ENCODE measurements at regions not wholly inside any gene's neighbourhood (a gene's known extent, or its start where the extent isn't known, plus 50 kb on each side); places are given as distances from the start of the nearest gene placed in this dataset.
"Not testable (repeated sequence)": the region's sequence is repeated elsewhere in the genome, so short reads cannot be mapped to it uniquely, and the experiment has no call there.

GRCh38 chr5:57938174-57938557, 455.6 kb upstream of the ACTBL2 start:
- H3K27ac Mint-ChIP-seq = no peak overlapping the region
- peaks cover 16% of the 10 kb centered on the region for H3K27me3 Mint-ChIP-seq
- H3K4me3 Mint-ChIP-seq = no peak overlapping the region
- no peaks in the 10 kb centered on the region for H3K36me3 Mint-ChIP-seq (ENCODE audit: low read depth)
- no peak for ATAC-seq (replicated peaks)
- H3K9me3 Mint-ChIP-seq = peaks cover 8% of the 10 kb centered on the region
- no peaks in the 10 kb centered on the region for H3K4me1 Mint-ChIP-seq

DNA sequence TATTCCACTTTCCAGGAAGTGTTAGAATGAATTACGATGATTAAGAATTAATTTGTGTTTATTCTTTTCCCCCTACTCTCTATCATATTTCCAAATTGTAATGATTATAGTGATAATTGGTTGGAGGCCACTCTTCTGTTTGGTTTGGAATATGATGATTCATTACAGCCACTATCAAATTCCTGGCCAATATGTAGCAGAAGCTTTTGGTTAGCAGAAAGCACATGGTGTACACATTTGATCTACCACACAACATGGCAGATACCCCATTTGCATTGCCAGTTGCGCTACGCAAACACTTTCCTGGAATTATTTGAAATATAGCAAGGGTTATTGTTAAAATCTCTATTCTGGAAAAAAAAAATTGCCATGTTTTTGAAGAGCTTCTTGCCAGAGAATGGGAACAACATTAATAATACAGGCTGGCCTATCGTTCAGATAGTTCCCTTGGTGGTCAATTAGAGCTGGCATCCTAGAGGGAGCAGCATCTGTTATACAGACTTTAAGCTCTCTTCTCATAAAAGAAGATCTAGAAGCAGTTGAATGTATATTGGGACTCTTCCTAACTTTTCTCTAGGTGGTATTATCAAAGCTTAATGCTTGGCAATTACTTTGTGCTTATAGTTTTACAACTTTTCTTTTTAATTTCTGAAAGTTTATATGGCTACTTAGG, 455.0 kb upstream of the ACTBL2 start:
- peaks cover 16% of the 10 kb centered on the region for H3K27me3 Mint-ChIP-seq
- no peak overlapping the region for H3K4me3 Mint-ChIP-seq
- no peaks in the 10 kb centered on the region for H3K36me3 Mint-ChIP-seq (ENCODE audit: low read depth)
- no peaks in the 10 kb centered on the region for H3K4me1 Mint-ChIP-seq
- no peak overlapping the region for H3K27ac Mint-ChIP-seq
- peaks cover 8% of the 10 kb centered on the region for H3K9me3 Mint-ChIP-seq
- no peak for ATAC-seq (replicated peaks)

- no peak for ATAC-seq (replicated peaks)
- peaks cover 16% of the 10 kb centered on the region for H3K27me3 Mint-ChIP-seq
- peaks cover 8% of the 10 kb centered on the region for H3K9me3 Mint-ChIP-seq
- H3K4me1 Mint-ChIP-seq = no peaks in the 10 kb centered on the region
- no peak overlapping the region for H3K4me3 Mint-ChIP-seq
- no peaks in the 10 kb centered on the region for H3K36me3 Mint-ChIP-seq (ENCODE audit: low read depth)
- no peak overlapping the region for H3K27ac Mint-ChIP-seq
Measured at GRCh38 chr5:57937025-57937424, 454.4 kb upstream of the ACTBL2 start.

- no peak for ATAC-seq (replicated peaks)
- H3K9me3 Mint-ChIP-seq = no peaks in the 10 kb centered on the region
- H3K4me3 Mint-ChIP-seq = no peak overlapping the region
- no peak overlapping the region for H3K27ac Mint-ChIP-seq
- H3K4me1 Mint-ChIP-seq = no peaks in the 10 kb centered on the region
- H3K27me3 Mint-ChIP-seq = peaks cover 8% of the 10 kb centered on the region
- no peaks in the 10 kb centered on the region for H3K36me3 Mint-ChIP-seq (ENCODE audit: low read depth)
Measured at GRCh38 chr5:57932761-57933160, 450.1 kb upstream of the ACTBL2 start.

DNA sequence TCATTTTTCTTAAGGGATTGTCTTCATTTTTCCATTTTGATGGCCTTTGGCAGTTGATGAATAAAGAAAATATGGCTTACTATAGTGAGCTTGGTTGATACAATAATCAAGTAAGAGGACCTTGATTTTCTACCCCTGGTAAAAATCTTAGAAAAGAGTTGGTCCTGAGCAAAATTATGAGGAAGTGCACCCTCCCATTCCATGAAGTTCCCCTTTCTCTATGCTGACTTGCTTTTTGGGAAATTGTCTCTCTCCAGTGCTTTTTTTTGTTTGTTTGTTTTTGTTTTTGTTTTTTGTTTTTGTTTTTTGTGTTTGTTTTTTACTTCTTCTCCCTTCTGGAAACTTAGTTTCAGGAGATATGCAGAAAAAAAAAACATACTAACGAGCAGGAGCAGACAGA, 449.2 kb upstream of the ACTBL2 start:
- H3K4me1 Mint-ChIP-seq = no peaks in the 10 kb centered on the region
- H3K27me3 Mint-ChIP-seq = peaks cover 8% of the 10 kb centered on the region
- H3K36me3 Mint-ChIP-seq (ENCODE audit: low read depth) = no peaks in the 10 kb centered on the region
- H3K9me3 Mint-ChIP-seq = no peaks in the 10 kb centered on the region
- H3K27ac Mint-ChIP-seq = no peak overlapping the region
- ATAC-seq (replicated peaks) = no peak
- H3K4me3 Mint-ChIP-seq = no peak overlapping the region

- Mint-ChIP-seq H3K4me3 (no peak overlapping the region), H3K4me1 (no peaks in the 10 kb centered on the region), H3K9me3 (no peaks in the 10 kb centered on the region), H3K27ac (no peak overlapping the region), H3K36me3 (ENCODE audit: low read depth) (no peaks in the 10 kb centered on the region), H3K27me3 (peaks cover 8% of the 10 kb centered on the region)
- no peak for ATAC-seq (replicated peaks)
Measured at GRCh38 chr5:57931352-57931751, 448.7 kb upstream of the ACTBL2 start.

GRCh38 chr5:57929271-57929670, 446.7 kb upstream of the ACTBL2 start:
- Mint-ChIP-seq H3K36me3 (ENCODE audit: low read depth) (no peaks in the 10 kb centered on the region), H3K4me3 (no peak overlapping the region), H3K4me1 (no peaks in the 10 kb centered on the region), H3K27ac (no peak overlapping the region), H3K27me3 (peaks cover under 1% of the 10 kb centered on the region), H3K9me3 (no peaks in the 10 kb centered on the region)
- ATAC-seq (replicated peaks) = no peak

GRCh38 chr5:57923094-57923493, 440.5 kb upstream of the ACTBL2 start:
- H3K27ac Mint-ChIP-seq; H3K4me3 Mint-ChIP-seq; H3K4me1 Mint-ChIP-seq; H3K36me3 Mint-ChIP-seq (ENCODE audit: low read depth); H3K9me3 Mint-ChIP-seq; H3K27me3 Mint-ChIP-seq; ATAC-seq (replicated peaks): not testable (repeated sequence)

- no peak for ATAC-seq (replicated peaks)
- H3K4me3 Mint-ChIP-seq = no peak overlapping the region
- no peaks in the 10 kb centered on the region for H3K36me3 Mint-ChIP-seq (ENCODE audit: low read depth)
- no peaks in the 10 kb centered on the region for H3K4me1 Mint-ChIP-seq
- peaks cover 4% of the 10 kb centered on the region for H3K27me3 Mint-ChIP-seq
- H3K9me3 Mint-ChIP-seq = no peaks in the 10 kb centered on the region
- no peak overlapping the region for H3K27ac Mint-ChIP-seq
Measured at GRCh38 chr5:57917004-57917403, 434.4 kb upstream of the ACTBL2 start.

DNA sequence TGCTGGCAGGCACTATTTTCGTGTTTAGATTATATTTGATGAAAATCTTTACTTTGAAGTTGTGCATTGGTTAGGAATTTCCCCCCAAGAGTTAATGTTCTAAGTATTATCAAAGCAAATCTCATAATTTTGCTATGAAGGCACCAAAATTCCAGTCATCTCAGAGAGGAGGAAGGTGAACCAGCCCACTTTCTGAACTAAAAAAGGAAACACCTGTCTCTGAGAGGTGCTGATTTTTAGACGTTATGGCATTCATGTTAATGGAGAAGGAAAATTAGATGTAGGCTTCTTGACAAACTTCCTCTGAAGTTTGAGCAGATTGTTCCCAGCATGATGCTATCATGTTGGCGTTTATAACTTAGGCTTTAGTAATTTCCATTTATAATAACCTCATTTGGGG, 432.9 kb upstream of the ACTBL2 start:
- H3K27ac Mint-ChIP-seq = no peak overlapping the region
- no peaks in the 10 kb centered on the region for H3K4me1 Mint-ChIP-seq
- H3K9me3 Mint-ChIP-seq = no peaks in the 10 kb centered on the region
- no peaks in the 10 kb centered on the region for H3K36me3 Mint-ChIP-seq (ENCODE audit: low read depth)
- no peak overlapping the region for H3K4me3 Mint-ChIP-seq
- H3K27me3 Mint-ChIP-seq = no peaks in the 10 kb centered on the region
- no peak for ATAC-seq (replicated peaks)

- Mint-ChIP-seq H3K36me3 (ENCODE audit: low read depth) (no peaks in the 10 kb centered on the region), H3K27ac (no peak overlapping the region), H3K4me3 (no peak overlapping the region), H3K4me1 (no peaks in the 10 kb centered on the region), H3K27me3 (no peaks in the 10 kb centered on the region), H3K9me3 (no peaks in the 10 kb centered on the region)
- no peak for ATAC-seq (replicated peaks)
Measured at GRCh38 chr5:57911438-57911837, 428.8 kb upstream of the ACTBL2 start.

GRCh38 chr5:57906671-57907070, 424.1 kb upstream of the ACTBL2 start:
- no peak overlapping the region for H3K27ac Mint-ChIP-seq
- H3K27me3 Mint-ChIP-seq = peaks cover 8% of the 10 kb centered on the region
- H3K9me3 Mint-ChIP-seq = no peaks in the 10 kb centered on the region
- H3K4me3 Mint-ChIP-seq = no peak overlapping the region
- no peaks in the 10 kb centered on the region for H3K36me3 Mint-ChIP-seq (ENCODE audit: low read depth)
- ATAC-seq (replicated peaks) = no peak
- H3K4me1 Mint-ChIP-seq = no peaks in the 10 kb centered on the region

DNA sequence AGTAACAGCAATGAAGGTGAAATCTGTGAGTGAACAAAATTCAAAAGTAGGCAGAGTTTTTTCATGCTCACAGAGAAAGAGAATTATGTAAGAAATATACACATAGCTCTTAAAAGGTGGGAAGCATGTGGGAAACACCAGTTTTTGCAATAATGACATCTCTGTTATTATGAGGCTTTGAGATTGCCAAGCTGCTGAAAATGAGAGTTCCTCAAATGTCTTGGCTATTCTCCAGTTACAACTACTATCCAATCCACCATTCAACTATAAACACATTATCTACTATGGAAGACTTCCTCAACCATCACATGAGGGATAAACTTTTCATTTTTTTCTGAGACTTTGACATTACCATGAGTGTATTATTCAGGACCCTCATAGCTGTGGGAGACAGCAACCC, 420.8 kb upstream of the ACTBL2 start:
- H3K9me3 Mint-ChIP-seq = no peaks in the 10 kb centered on the region
- no peak for ATAC-seq (replicated peaks)
- H3K36me3 Mint-ChIP-seq (ENCODE audit: low read depth) = no peaks in the 10 kb centered on the region
- H3K4me3 Mint-ChIP-seq = no peak overlapping the region
- H3K27me3 Mint-ChIP-seq = peaks cover 11% of the 10 kb centered on the region
- no peak overlapping the region for H3K27ac Mint-ChIP-seq
- no peaks in the 10 kb centered on the region for H3K4me1 Mint-ChIP-seq

DNA sequence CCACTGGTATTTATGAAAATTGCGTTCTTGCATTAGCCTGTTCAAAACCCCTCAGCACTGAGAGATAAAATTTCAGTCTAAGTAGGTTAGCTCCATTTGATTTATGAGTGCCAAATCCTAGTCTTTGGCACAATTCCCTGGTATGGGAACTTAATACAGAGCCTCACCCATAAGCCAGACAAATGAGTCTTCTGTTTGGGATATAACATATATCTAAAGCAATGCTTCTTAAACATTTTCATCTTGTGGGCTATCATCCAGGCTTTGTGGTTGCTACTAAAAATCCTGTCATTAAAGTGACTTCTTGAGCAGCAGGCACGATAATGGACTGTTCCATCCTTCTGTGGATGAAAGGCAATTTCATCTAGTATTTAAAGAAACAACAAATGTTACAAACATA, 419.5 kb upstream of the ACTBL2 start:
- no peak overlapping the region for H3K27ac Mint-ChIP-seq

DNA sequence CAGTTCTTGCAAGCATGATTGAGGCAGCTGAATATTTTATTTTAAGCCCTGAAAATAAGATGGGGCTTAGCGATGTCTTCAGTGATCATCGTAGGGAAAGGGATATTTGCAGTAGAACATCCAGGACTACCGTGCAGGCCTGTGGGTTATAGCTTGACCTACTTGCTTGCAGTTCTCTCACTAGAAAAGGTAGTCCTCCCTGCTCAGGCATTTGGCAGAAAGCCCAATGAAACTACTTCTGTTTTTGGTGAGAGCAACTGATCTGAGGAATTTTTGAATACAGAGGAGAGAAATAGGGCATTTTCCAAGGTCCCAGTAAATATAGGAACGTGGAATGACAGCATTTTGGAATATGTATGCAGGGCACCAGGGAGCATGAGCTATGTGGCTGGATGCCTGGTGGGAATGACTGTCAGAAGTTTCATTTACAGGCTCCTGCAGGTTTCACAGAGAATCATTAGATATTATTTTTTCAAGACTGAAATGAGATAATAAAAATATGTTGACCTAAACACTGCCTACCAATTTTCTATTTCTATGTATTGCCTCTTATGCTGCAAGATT, 417.9 kb upstream of the ACTBL2 start:
- no peaks in the 10 kb centered on the region for H3K36me3 Mint-ChIP-seq (ENCODE audit: low read depth)
- H3K27me3 Mint-ChIP-seq = peaks cover 11% of the 10 kb centered on the region
- ATAC-seq (replicated peaks) = no peak
- H3K4me3 Mint-ChIP-seq = no peak overlapping the region
- no peaks in the 10 kb centered on the region for H3K4me1 Mint-ChIP-seq
- no peak overlapping the region for H3K27ac Mint-ChIP-seq
- no peaks in the 10 kb centered on the region for H3K9me3 Mint-ChIP-seq

More for the DNA sequence above, 419.5 kb upstream of the ACTBL2 start:
- ATAC-seq (replicated peaks) = no peak
- Mint-ChIP-seq H3K27me3 (peaks cover 11% of the 10 kb centered on the region), H3K4me1 (no peaks in the 10 kb centered on the region), H3K9me3 (no peaks in the 10 kb centered on the region), H3K4me3 (no peak overlapping the region), H3K36me3 (ENCODE audit: low read depth) (no peaks in the 10 kb centered on the region)

DNA sequence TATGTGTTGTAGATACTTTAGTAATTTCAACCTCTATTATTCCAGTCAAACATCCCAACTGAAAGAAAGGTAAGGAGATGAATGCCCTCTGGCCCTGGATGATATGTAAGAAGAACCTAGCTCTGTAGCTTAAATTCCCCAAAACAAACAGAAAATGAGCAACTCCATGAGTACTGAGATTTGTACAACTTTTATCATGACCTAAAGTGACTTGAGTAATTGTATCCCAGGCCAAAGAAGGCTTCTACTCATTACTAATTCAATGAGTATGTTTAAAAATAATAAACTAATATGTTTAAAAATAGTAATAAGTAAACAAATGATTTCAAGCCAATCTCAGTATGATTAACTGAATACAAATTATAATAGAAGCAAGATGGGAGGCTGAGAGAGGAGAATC, 414.0 kb upstream of the ACTBL2 start:
- Mint-ChIP-seq H3K27ac (no peak overlapping the region), H3K4me1 (no peaks in the 10 kb centered on the region), H3K36me3 (ENCODE audit: low read depth) (no peaks in the 10 kb centered on the region), H3K27me3 (peaks cover 8% of the 10 kb centered on the region), H3K4me3 (no peak overlapping the region), H3K9me3 (no peaks in the 10 kb centered on the region)
- no peak for ATAC-seq (replicated peaks)
